ENCODE measurements at regions not wholly inside any gene's neighbourhood (a gene's known extent, or its start where the extent isn't known, plus 50 kb on each side); places are given as distances from the start of the nearest gene placed in this dataset.

- no peak overlapping the region for H3K27ac ChIP-seq (ENCODE audit: low read length)
- H3K36me3 ChIP-seq (ENCODE audit: control insufficient read depth, insufficient read depth, low read length) = no peaks in the 10 kb centered on the region
- H3K4me1 Mint-ChIP-seq = no peaks in the 10 kb centered on the region
- peaks cover 9% of the 10 kb centered on the region for H3K9me3 ChIP-seq (ENCODE audit: control insufficient read depth, insufficient read depth, low read length)
- peaks cover 5 to 6% of the 10 kb centered on the region in 2 donors for H3K9me3 Mint-ChIP-seq
- DNase-seq = no peak
- no peak overlapping the region for H3K27ac Mint-ChIP-seq
- no peak for TF ChIP-seq CTCF (IDR thresholded peaks at IDR 0.05)
- H3K4me3 Mint-ChIP-seq = no peak overlapping the region
- no peaks in the 10 kb centered on the region for H3K4me1 ChIP-seq (ENCODE audit: control insufficient read depth, insufficient read depth, low read length)
- no peaks in the 10 kb centered on the region for H3K27me3 Mint-ChIP-seq (ENCODE audit: low read depth in 2 of 2)
- 100% methylated on average over 1 of the region's 1 CpG for WGBS (ENCODE audit: insufficient coverage)
- no peak for ATAC-seq
- intact Hi-C loops (cut with micrococcal nuclease) = no loop called here
- no peak overlapping the region for H3K4me3 ChIP-seq (ENCODE audit: low read length)
- peaks cover 10% of the 10 kb centered on the region for H3K36me3 Mint-ChIP-seq
- H3K27me3 ChIP-seq (ENCODE audit: control insufficient read depth, insufficient read depth, low read length) = no peaks in the 10 kb centered on the region
Measured at GRCh38 chr4:4595252-4595651, 53.4 kb upstream of the STX18 start.

- no peak overlapping the region for H3K27ac Mint-ChIP-seq
- no peak overlapping the region for H3K4me3 Mint-ChIP-seq
- intact Hi-C loops (cut with micrococcal nuclease) = no loop called here
- no peaks in the 10 kb centered on the region for H3K4me1 Mint-ChIP-seq
- no peak for DNase-seq
- Histone ChIP-seq H3K4me3 (ENCODE audit: low read length) (no peak overlapping the region), H3K9me3 (ENCODE audit: control insufficient read depth, insufficient read depth, low read length) (peaks cover 9% of the 10 kb centered on the region), H3K4me1 (ENCODE audit: control insufficient read depth, insufficient read depth, low read length) (no peaks in the 10 kb centered on the region), H3K27ac (ENCODE audit: low read length) (no peak overlapping the region), H3K27me3 (ENCODE audit: control insufficient read depth, insufficient read depth, low read length) (no peaks in the 10 kb centered on the region), H3K36me3 (ENCODE audit: control insufficient read depth, insufficient read depth, low read length) (no peaks in the 10 kb centered on the region)
- peaks cover 5 to 6% of the 10 kb centered on the region in 2 donors for H3K9me3 Mint-ChIP-seq
- TF ChIP-seq CTCF (IDR thresholded peaks at IDR 0.05) = no peak
- ATAC-seq = no peak
- WGBS (ENCODE audit: insufficient coverage) = 90% methylated on average over 6 of the region's 6 CpGs
- peaks cover 10% of the 10 kb centered on the region for H3K36me3 Mint-ChIP-seq
- no peaks in the 10 kb centered on the region for H3K27me3 Mint-ChIP-seq (ENCODE audit: low read depth in 2 of 2)
Measured at GRCh38 chr4:4594285-4594920, 52.6 kb upstream of the STX18 start.

GRCh38 chr4:4593596-4594284, 51.9 kb upstream of the STX18 start:
- Mint-ChIP-seq H3K36me3 (peaks cover 10% of the 10 kb centered on the region), H3K9me3 (peaks cover 5 to 6% of the 10 kb centered on the region in 2 donors), H3K4me1 (no peaks in the 10 kb centered on the region), H3K4me3 (no peak overlapping the region), H3K27me3 (ENCODE audit: low read depth in 2 of 2) (no peaks in the 10 kb centered on the region), H3K27ac (no peak overlapping the region)
- Histone ChIP-seq H3K27me3 (ENCODE audit: control insufficient read depth, insufficient read depth, low read length) (no peaks in the 10 kb centered on the region), H3K27ac (ENCODE audit: low read length) (no peak overlapping the region), H3K9me3 (ENCODE audit: control insufficient read depth, insufficient read depth, low read length) (peaks cover 9% of the 10 kb centered on the region), H3K4me1 (ENCODE audit: control insufficient read depth, insufficient read depth, low read length) (no peaks in the 10 kb centered on the region), H3K4me3 (ENCODE audit: low read length) (no peak overlapping the region), H3K36me3 (ENCODE audit: control insufficient read depth, insufficient read depth, low read length) (no peaks in the 10 kb centered on the region)
- intact Hi-C loops (cut with micrococcal nuclease) = no loop called here
- TF ChIP-seq CTCF (IDR thresholded peaks at IDR 0.05) = no peak
- 90% methylated on average over 10 of the region's 11 CpGs for WGBS (ENCODE audit: insufficient coverage)
- no peak for DNase-seq
- ATAC-seq = no peak
